ENCODE measurements at regions not wholly inside any gene's neighbourhood (a gene's known extent, or its start where the extent isn't known, plus 50 kb on each side); places are given as distances from the start of the nearest gene placed in this dataset.
"Not testable (repeated sequence)": the region's sequence is repeated elsewhere in the genome, so short reads cannot be mapped to it uniquely, and the experiment has no call there.

GRCh38 chr7:39825401-39825980, 124.6 kb upstream of the CDK13 start:
- DNase-seq, result no peak

GRCh38 chr7:39826166-39826565, 123.9 kb upstream of the CDK13 start:
- DNase-seq, result no peak

- no peak for DNase-seq
Measured at GRCh38 chr7:39827571-39827970, 122.5 kb upstream of the CDK13 start.

- no peak for DNase-seq
Measured at GRCh38 chr7:39829028-39829427, 121.0 kb upstream of the CDK13 start.

GRCh38 chr7:39832519-39833085, 117.5 kb upstream of the CDK13 start:
- no peak for DNase-seq

- not testable (repeated sequence) for DNase-seq
Measured at GRCh38 chr7:39833180-39833799, 116.8 kb upstream of the CDK13 start.

GRCh38 chr7:39833865-39834634, 116.0 kb upstream of the CDK13 start:
- not testable (repeated sequence) for DNase-seq

- no peak for DNase-seq
Measured at GRCh38 chr7:39838326-39838725, 111.7 kb upstream of the CDK13 start.

- DNase-seq, result no peak
Measured at GRCh38 chr7:39845006-39845405, 105.0 kb upstream of the CDK13 start.

GRCh38 chr7:39847227-39847626, 102.8 kb upstream of the CDK13 start:
- DNase-seq, result no peak

GRCh38 chr7:39851466-39852045, 98.5 kb upstream of the CDK13 start:
- no peak for DNase-seq

- DNase-seq, result not testable (repeated sequence)
Measured at GRCh38 chr7:39854616-39855324, 95.3 kb upstream of the CDK13 start.

- DNase-seq, result no peak
Measured at GRCh38 chr7:39855325-39855674, 94.8 kb upstream of the CDK13 start.

GRCh38 chr7:39863675-39864322, 86.3 kb upstream of the CDK13 start:
- not testable (repeated sequence) for DNase-seq

GRCh38 chr7:39869888-39870522, 80.1 kb upstream of the CDK13 start:
- not testable (repeated sequence) for DNase-seq

- not testable (repeated sequence) for DNase-seq
Measured at GRCh38 chr7:39871610-39872009, 78.4 kb upstream of the CDK13 start.

GRCh38 chr7:39880556-39880955, 69.5 kb upstream of the CDK13 start:
- no peak for DNase-seq

- no peak for DNase-seq
Measured at GRCh38 chr7:39882148-39882784, 67.8 kb upstream of the CDK13 start.

- no peak for DNase-seq
Measured at GRCh38 chr7:39883812-39884390, 66.2 kb upstream of the CDK13 start.

GRCh38 chr7:39888171-39888853, 61.7 kb upstream of the CDK13 start:
- DNase-seq, result no peak
